ENCODE measurements at regions not wholly inside any gene's neighbourhood (a gene's known extent, or its start where the extent isn't known, plus 50 kb on each side); places are given as distances from the start of the nearest gene placed in this dataset.

DNA sequence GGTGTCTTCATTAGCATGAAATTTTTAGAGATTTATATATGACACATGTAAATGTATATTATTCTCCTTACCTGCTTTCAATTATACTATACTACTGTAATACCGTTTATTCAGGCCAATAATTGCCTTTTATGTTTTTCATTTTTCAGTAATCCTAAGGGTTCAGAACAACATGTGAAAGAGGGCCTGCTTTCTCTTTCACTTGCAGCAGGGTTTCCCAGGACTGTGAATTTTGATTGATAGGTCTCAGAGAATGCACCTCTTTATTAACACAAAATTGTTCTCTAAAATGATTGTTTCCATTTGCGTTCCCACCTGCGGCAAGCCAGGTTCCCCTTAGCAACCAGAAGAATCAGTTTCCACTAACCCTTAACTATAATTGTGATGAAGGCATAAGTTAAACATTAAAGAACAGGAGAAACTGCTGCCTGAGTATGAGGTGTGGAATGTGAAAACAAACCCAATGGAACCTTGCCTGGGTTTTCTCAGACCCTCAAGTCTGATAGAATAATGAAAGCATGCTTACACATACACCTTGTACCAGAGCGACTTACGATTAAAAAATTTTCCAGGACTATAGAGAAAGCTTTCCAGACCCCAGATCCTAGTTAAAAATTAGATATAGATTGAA lies 1591.2 kb upstream of the LRRTM1 start:
- TF ChIP-seq MAX (IDR thresholded peaks at IDR 0.05; ENCODE audit: low read depth, low read length): no peak
- TF ChIP-seq, protein P1, sequence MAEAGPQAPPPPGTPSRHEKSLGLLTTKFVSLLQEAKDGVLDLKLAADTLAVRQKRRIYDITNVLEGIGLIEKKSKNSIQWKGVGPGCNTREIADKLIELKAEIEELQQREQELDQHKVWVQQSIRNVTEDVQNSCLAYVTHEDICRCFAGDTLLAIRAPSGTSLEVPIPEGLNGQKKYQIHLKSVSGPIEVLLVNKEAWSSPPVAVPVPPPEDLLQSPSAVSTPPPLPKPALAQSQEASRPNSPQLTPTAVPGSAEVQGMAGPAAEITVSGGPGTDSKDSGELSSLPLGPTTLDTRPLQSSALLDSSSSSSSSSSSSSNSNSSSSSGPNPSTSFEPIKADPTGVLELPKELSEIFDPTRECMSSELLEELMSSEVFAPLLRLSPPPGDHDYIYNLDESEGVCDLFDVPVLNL (IDR thresholded peaks at IDR 0.05; ENCODE audit: low read depth, low read length): no peak
- no peak for TF ChIP-seq HDAC6 (IDR thresholded peaks at IDR 0.05; ENCODE audit: unreplicated experiment)
- TF ChIP-seq RBBP5 (conservative IDR thresholded peaks at IDR 0.05): no peak
- TF ChIP-seq YY1 (IDR thresholded peaks at IDR 0.05; ENCODE audit: low read depth, low read length): no peak
- no peak for TF ChIP-seq MYC (IDR thresholded peaks at IDR 0.05; ENCODE audit: insufficient read depth, insufficient read length, insufficient replicate concordance, low read length, severe bottlenecking)
- no peak for TF ChIP-seq CTCF (IDR thresholded peaks at IDR 0.05 in 2 of 3, conservative IDR thresholded peaks at IDR 0.05 in 1 of 3; ENCODE audit: control insufficient read depth in 2 of 3, extremely low read depth in 1 of 3, insufficient read depth in 1 of 3, low read depth in 3 of 3, low read length in 3 of 3)
- TF ChIP-seq BHLHE40 (IDR thresholded peaks at IDR 0.05; ENCODE audit: borderline replicate concordance in 1 of 2, low read depth in 2 of 2, low read length in 1 of 2): no peak
- TF ChIP-seq CHD2 (IDR thresholded peaks at IDR 0.05; ENCODE audit: borderline replicate concordance, low read depth, low read length): no peak
- no peak for TF ChIP-seq JUND (IDR thresholded peaks at IDR 0.05; ENCODE audit: low read depth, low read length)
